ENCODE measurements at regions not wholly inside any gene's neighbourhood (a gene's known extent, or its start where the extent isn't known, plus 50 kb on each side); places are given as distances from the start of the nearest gene placed in this dataset.

DNA sequence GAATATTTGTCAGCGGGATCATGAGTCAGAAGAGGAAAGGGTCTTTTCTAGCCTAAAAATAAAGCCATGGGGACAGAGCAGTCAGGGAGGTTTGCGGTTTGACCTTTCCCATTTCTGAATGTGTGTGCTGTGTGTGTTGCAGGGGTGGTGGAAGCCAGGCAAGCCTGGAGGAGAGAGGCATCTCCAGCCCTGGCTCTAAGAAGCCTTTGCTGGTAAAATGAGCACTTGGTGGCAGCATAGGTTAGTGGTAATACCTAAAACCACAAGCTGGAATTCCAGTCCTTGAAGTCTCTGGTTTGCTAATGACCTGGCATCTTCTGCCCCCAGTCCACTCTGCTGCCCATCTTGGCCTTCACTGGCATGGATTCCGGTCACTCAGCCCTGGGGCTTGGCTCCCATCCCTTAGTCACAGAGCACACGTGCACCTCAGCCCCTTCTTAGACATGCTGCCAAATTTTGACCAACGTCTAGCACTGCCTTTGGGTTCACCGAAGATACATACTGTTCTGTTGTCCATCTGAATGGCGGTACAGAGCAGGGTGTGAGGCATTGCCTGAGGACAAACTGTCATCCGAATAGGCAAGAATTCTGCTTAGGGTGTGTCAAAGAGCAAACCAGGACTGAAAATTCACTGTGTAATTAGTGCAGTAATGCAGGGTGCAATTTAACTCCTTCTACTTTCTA is 52.7 kb downstream of the KCNA5 start:
- intact Hi-C loops (cut with micrococcal nuclease; ENCODE audit: unreplicated experiment), result no loop called here
- no TSS peak for BruUV-seq (replicated peaks)
- Histone ChIP-seq H3K36me3 (ENCODE audit: control insufficient read depth, insufficient read depth, low read length) (no peaks in the 10 kb centered on the region), H3K4me1 (no peaks in the 10 kb centered on the region), H3K9me3 (no peaks in the 10 kb centered on the region), H3K27me3 (replicated peaks; ENCODE audit: control insufficient read depth, insufficient read depth, low read length) (peaks cover 2% of the 10 kb centered on the region; the same call in 1 of the 2 replicates), H3K4me3 (ENCODE audit: low read depth, low read length) (no peak overlapping the region)
- peaks cover 51% of the 10 kb centered on the region for H3K27me3 Mint-ChIP-seq (ENCODE audit: insufficient read depth, unreplicated experiment)
- ChIA-PET CTCF (interaction anchor here (0.6 kb wide), 2 partner anchors 18 to 894 kb away, joined by 4 to 9 read pairs; no protein-coding TSS in a partner anchor), POLR2A (no interaction called here)
- H3K27ac Mint-ChIP-seq (ENCODE audit: unreplicated experiment), result no peak overlapping the region
- DNase-seq, result no peak
- no peaks in the 10 kb centered on the region for H3K36me3 Mint-ChIP-seq (ENCODE audit: insufficient read depth, unreplicated experiment)
- TF ChIP-seq, protein P1, sequence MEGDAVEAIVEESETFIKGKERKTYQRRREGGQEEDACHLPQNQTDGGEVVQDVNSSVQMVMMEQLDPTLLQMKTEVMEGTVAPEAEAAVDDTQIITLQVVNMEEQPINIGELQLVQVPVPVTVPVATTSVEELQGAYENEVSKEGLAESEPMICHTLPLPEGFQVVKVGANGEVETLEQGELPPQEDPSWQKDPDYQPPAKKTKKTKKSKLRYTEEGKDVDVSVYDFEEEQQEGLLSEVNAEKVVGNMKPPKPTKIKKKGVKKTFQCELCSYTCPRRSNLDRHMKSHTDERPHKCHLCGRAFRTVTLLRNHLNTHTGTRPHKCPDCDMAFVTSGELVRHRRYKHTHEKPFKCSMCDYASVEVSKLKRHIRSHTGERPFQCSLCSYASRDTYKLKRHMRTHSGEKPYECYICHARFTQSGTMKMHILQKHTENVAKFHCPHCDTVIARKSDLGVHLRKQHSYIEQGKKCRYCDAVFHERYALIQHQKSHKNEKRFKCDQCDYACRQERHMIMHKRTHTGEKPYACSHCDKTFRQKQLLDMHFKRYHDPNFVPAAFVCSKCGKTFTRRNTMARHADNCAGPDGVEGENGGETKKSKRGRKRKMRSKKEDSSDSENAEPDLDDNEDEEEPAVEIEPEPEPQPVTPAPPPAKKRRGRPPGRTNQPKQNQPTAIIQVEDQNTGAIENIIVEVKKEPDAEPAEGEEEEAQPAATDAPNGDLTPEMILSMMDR (IDR thresholded peaks at IDR 0.05; ENCODE audit: insufficient read depth in 1 of 2, low read depth in 1 of 2, low read length in 1 of 2, severe bottlenecking in 1 of 2, unreplicated experiment in 1 of 2), result no peak
- H3K4me1 Mint-ChIP-seq (ENCODE audit: low read depth, unreplicated experiment), result no peaks in the 10 kb centered on the region
- no peak overlapping the region for H3K4me3 Mint-ChIP-seq (ENCODE audit: unreplicated experiment)
- no peaks in the 10 kb centered on the region for H3K9me3 Mint-ChIP-seq (ENCODE audit: unreplicated experiment)

DNA sequence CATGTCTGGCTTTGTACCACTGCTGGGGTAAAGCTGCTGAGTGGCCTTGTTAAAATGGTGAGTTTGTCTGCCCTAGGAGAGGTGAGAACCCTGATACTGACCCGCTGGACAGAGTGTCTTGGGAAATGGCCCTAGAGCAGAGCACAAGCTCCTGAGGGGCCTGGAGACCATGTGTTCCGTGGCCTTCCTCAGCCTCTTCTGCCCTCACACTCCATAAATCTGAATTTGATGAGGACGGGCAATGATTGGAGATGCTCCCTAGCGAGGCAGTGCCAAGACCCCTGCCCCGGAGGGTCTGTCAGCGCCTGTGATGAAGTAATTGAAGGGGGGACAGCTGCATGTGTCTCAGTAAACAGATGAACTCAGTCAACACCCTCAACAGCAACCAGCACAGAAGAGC is 54.1 kb downstream of the KCNA5 start:
- Mint-ChIP-seq H3K4me1 (ENCODE audit: low read depth, unreplicated experiment) (no peaks in the 10 kb centered on the region), H3K4me3 (ENCODE audit: unreplicated experiment) (no peak overlapping the region), H3K27ac (ENCODE audit: unreplicated experiment) (no peak overlapping the region), H3K9me3 (ENCODE audit: unreplicated experiment) (no peaks in the 10 kb centered on the region), H3K27me3 (ENCODE audit: insufficient read depth, unreplicated experiment) (peaks cover 48% of the 10 kb centered on the region), H3K36me3 (ENCODE audit: insufficient read depth, unreplicated experiment) (no peaks in the 10 kb centered on the region)
- no TSS peak for BruUV-seq (replicated peaks)
- ChIA-PET CTCF (no interaction called here), POLR2A (no interaction called here)
- Histone ChIP-seq H3K36me3 (ENCODE audit: control insufficient read depth, insufficient read depth, low read length) (no peaks in the 10 kb centered on the region), H3K4me1 (no peaks in the 10 kb centered on the region), H3K4me3 (ENCODE audit: low read depth, low read length) (no peak overlapping the region), H3K27me3 (replicated peaks; ENCODE audit: control insufficient read depth, insufficient read depth, low read length) (peaks cover 2% of the 10 kb centered on the region; the same call in 1 of the 2 replicates), H3K9me3 (no peaks in the 10 kb centered on the region)
- no peak for DNase-seq
- intact Hi-C loops (cut with micrococcal nuclease; ENCODE audit: unreplicated experiment), result no loop called here
- TF ChIP-seq, protein P1 (IDR thresholded peaks at IDR 0.05; ENCODE audit: insufficient read depth in 1 of 2, low read depth in 1 of 2, low read length in 1 of 2, severe bottlenecking in 1 of 2, unreplicated experiment in 1 of 2), result no peak

DNA sequence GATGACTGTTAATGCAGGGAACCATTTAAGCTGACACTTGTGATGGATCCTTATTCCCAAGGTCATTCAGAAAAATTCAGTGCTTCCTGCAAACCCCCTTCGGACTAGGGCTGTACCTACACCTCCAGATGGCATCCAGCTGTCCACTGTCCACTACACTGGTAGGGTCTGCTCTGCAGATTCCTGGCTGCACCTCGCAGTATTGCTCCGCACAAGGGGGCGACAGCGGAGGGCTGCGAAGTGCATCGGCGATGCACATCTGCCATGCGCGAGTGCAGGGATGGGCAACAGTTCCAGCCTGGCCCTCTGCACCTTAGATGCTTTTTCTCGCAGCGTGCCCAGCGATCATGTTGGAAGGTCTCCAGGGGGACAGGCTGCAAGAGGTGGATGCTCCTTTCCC is 55.5 kb downstream of the KCNA5 start:
- Histone ChIP-seq H3K27me3 (replicated peaks; ENCODE audit: control insufficient read depth, insufficient read depth, low read length) (peaks cover 2% of the 10 kb centered on the region; the same call in 1 of the 2 replicates), H3K36me3 (ENCODE audit: control insufficient read depth, insufficient read depth, low read length) (no peaks in the 10 kb centered on the region), H3K9me3 (no peaks in the 10 kb centered on the region), H3K4me3 (ENCODE audit: low read depth, low read length) (no peak overlapping the region), H3K4me1 (no peaks in the 10 kb centered on the region)
- CTCF ChIA-PET, result no interaction called here
- no peaks in the 10 kb centered on the region for H3K9me3 Mint-ChIP-seq (ENCODE audit: unreplicated experiment)
- H3K27ac Mint-ChIP-seq (ENCODE audit: unreplicated experiment), result no peak overlapping the region
- POLR2A ChIA-PET, result no interaction called here
- H3K4me3 Mint-ChIP-seq (ENCODE audit: unreplicated experiment), result no peak overlapping the region
- H3K27me3 Mint-ChIP-seq (ENCODE audit: insufficient read depth, unreplicated experiment), result peaks cover 41% of the 10 kb centered on the region
- H3K36me3 Mint-ChIP-seq (ENCODE audit: insufficient read depth, unreplicated experiment), result no peaks in the 10 kb centered on the region
- TF ChIP-seq, protein P1 (IDR thresholded peaks at IDR 0.05; ENCODE audit: insufficient read depth in 1 of 2, low read depth in 1 of 2, low read length in 1 of 2, severe bottlenecking in 1 of 2, unreplicated experiment in 1 of 2), result no peak
- intact Hi-C loops (cut with micrococcal nuclease; ENCODE audit: unreplicated experiment), result no loop called here
- no TSS peak for BruUV-seq (replicated peaks)
- no peak for DNase-seq
- H3K4me1 Mint-ChIP-seq (ENCODE audit: low read depth, unreplicated experiment), result peaks cover 2% of the 10 kb centered on the region
